IPS-20b (cell line): ENCODE measurements at regions not wholly inside any gene's neighbourhood (a gene's known extent, or its start where the extent isn't known, plus 50 kb on each side); places are given as distances from the start of the nearest gene placed in this dataset.

Experiments
- H3K27ac ChIP-seq: one replicate; pipeline ENCODE4 v1.5.1; 2013; ENCODE audit warnings: low read length
- H3K27me3 ChIP-seq: 2 replicates; pipeline ENCODE4 v1.6.1; 2013; ENCODE audit warnings: mild to moderate bottlenecking, low read length, inconsistent platforms; ENCODE audit not compliant: insufficient read depth
- H3K36me3 ChIP-seq: 2 replicates; pipeline ENCODE4 v1.6.1; 2013; ENCODE audit warnings: low read depth, mild to moderate bottlenecking, inconsistent platforms, low read length, moderate library complexity; ENCODE audit not compliant: insufficient read depth
- H3K4me1 ChIP-seq: 2 replicates; pipeline ENCODE4 v1.6.1; 2013; ENCODE audit warnings: mild to moderate bottlenecking, control low read depth, inconsistent platforms, low read length, moderate library complexity; ENCODE audit not compliant: insufficient read depth
- H3K4me3 ChIP-seq: 2 replicates; pipeline ENCODE4 v1.5.1; 2013; ENCODE audit warnings: mild to moderate bottlenecking, low read length, inconsistent platforms
- H3K9ac ChIP-seq: 2 replicates; pipeline ENCODE4 v1.6.1; 2013; ENCODE audit warnings: low read depth, mild to moderate bottlenecking, inconsistent platforms, low read length, moderate library complexity
- H3K9me3 ChIP-seq: 2 replicates; pipeline ENCODE4 v1.6.1; 2013; ENCODE audit warnings: mild to moderate bottlenecking, low read depth, low read length, inconsistent platforms; ENCODE audit not compliant: insufficient read depth

DNA sequence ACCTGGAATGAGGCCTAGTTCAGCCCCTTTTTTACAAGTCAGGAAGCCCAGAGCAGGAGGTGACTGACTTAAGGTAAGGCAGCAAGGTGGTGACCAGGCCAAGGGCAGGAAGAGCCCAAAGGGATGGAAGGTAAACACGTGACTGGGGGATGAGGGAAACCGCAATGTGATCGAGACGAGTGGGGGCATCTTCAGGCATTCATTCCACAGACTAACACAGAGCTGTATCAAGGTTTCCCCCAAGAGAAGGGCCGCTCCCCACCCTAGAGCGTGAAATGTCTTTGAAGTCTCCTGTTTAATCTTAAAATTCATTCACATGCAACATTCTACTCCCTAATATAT is 76.3 kb upstream of the PIM1 start:
- Histone ChIP-seq H3K27me3 (no peaks in the 10 kb centered on the region), H3K36me3 (no peaks in the 10 kb centered on the region), H3K9ac (no peak overlapping the region), H3K27ac (no peak overlapping the region), H3K9me3 (no peaks in the 10 kb centered on the region), H3K4me3 (no peak overlapping the region), H3K4me1 (peaks cover 9% of the 10 kb centered on the region; the same call in 1 of the 2 replicates)

- H3K27ac ChIP-seq = no peak overlapping the region
- no peaks in the 10 kb centered on the region for H3K9me3 ChIP-seq
- H3K36me3 ChIP-seq = no peaks in the 10 kb centered on the region
- no peaks in the 10 kb centered on the region for H3K27me3 ChIP-seq
- H3K4me1 ChIP-seq = peaks cover 9% of the 10 kb centered on the region; the same call in 1 of the 2 replicates
- H3K9ac ChIP-seq = no peak overlapping the region
- no peak overlapping the region for H3K4me3 ChIP-seq
These were observed 74.0 kb upstream of the PIM1 start for GRCh38 chr6:37095997-37096396.

DNA sequence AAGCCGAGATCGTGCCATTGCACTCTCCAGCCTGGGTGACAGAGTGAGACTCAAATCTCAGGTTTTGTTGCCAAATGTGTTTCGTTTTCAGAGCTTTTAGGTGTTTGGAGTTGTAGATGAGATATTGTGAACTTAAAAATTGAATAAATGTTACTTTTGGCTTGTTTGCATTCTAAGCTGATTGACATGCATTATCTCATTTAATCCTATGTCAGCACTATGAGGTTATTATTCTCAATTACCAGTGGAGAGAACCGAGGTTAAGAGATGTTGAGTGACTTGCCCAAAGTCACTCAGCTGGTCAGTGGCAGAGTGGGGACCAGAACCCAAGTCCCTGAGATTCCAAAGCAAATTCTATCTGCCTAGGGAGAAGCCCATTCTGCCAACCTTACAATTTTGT is 72.6 kb upstream of the PIM1 start:
- no peaks in the 10 kb centered on the region for H3K9me3 ChIP-seq
- H3K36me3 ChIP-seq = no peaks in the 10 kb centered on the region
- no peak overlapping the region for H3K27ac ChIP-seq
- H3K4me1 ChIP-seq = peaks cover 9% of the 10 kb centered on the region; the same call in 1 of the 2 replicates
- no peak overlapping the region for H3K4me3 ChIP-seq
- no peaks in the 10 kb centered on the region for H3K27me3 ChIP-seq
- no peak overlapping the region for H3K9ac ChIP-seq

DNA sequence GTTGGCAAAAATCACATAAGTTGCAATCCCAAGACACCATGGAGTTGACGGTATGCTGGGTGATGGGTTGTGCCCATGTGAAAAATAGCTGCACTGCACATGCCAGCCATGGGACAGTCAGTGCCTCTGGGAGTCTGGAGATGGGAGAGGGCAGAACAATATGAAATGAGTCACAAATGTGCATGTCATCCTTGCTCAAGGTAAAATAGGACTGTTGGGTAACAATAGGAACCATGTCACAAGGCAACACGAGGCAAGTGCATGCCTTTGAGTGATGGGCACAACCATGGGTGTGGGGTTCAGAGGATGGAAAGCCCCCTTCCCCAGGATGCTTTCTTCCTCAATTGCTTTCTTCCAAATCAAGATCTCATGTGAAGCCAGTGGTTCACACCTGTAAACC is 70.5 kb upstream of the PIM1 start:
- Histone ChIP-seq H3K9ac (no peak overlapping the region), H3K9me3 (no peaks in the 10 kb centered on the region), H3K27ac (no peak overlapping the region), H3K27me3 (no peaks in the 10 kb centered on the region), H3K36me3 (no peaks in the 10 kb centered on the region), H3K4me1 (peaks cover 15% of the 10 kb centered on the region), H3K4me3 (no peak overlapping the region)

DNA sequence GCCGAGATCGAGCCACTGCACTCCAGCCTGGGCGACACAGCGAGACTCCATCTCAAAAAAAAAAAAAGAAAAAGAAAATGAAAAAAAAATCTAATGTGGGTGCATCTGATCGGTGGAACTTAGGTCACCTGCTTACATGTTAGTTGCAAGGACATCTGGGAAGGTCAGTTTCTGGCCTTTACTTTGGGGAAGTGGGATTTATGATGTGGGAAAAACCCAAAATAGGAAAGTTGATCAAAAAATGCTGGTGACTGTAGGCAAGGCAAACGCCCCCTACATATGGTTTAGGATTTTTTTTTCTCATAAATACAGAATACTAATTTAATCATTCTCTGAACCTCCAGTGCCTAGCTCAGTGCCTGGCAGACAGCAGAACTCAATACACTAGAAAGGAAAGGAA is 69.2 kb upstream of the PIM1 start:
- Histone ChIP-seq H3K4me1 (peaks cover 26% of the 10 kb centered on the region), H3K27ac (no peak overlapping the region), H3K4me3 (no peak overlapping the region)

DNA sequence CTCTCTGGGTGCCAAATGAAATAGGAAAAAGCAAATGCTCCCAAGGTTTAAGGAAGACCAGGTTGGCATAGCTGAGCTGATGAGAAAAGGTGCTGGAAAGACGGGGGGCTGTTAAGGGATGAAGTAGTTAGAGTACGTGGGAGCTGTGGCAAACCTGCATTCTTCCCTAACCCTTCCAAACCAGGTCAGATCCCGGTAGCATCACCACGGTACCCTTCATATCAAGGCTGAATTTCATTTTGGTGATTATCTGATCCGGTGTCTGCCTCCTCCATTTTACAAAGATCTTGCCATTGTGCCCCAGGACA is 68.0 kb upstream of the PIM1 start:
- H3K4me3 ChIP-seq = peak overlapping the region; percentile 49
- peaks cover 28% of the 10 kb centered on the region for H3K4me1 ChIP-seq
- H3K9ac ChIP-seq = peak overlapping the region; percentile 73; the same call in 1 of the 2 replicates
- H3K36me3 ChIP-seq = no peaks in the 10 kb centered on the region
- H3K27me3 ChIP-seq = no peaks in the 10 kb centered on the region
- H3K27ac ChIP-seq = peak overlapping the region; percentile 1
- H3K9me3 ChIP-seq = no peaks in the 10 kb centered on the region

More for the DNA sequence above, 69.2 kb upstream of the PIM1 start:
- H3K27me3 ChIP-seq = no peaks in the 10 kb centered on the region
- no peaks in the 10 kb centered on the region for H3K9me3 ChIP-seq
- no peak overlapping the region for H3K9ac ChIP-seq
- H3K36me3 ChIP-seq = no peaks in the 10 kb centered on the region

GRCh38 chr6:37102299-37103168 is 67.4 kb upstream of the PIM1 start:
- Histone ChIP-seq H3K36me3 (no peaks in the 10 kb centered on the region), H3K4me3 (peak overlapping the region; percentile 49), H3K27ac (peak overlapping the region; percentile 1), H3K27me3 (no peaks in the 10 kb centered on the region), H3K9ac (peak overlapping the region; percentile 73; the same call in 1 of the 2 replicates), H3K4me1 (peaks cover 30% of the 10 kb centered on the region), H3K9me3 (no peaks in the 10 kb centered on the region)

GRCh38 chr6:37103169-37104039 is 66.5 kb upstream of the PIM1 start:
- peak overlapping the region; percentile 49 for H3K4me3 ChIP-seq
- H3K4me1 ChIP-seq = peaks cover 30% of the 10 kb centered on the region
- H3K27ac ChIP-seq = no peak overlapping the region
- H3K9me3 ChIP-seq = no peaks in the 10 kb centered on the region
- H3K27me3 ChIP-seq = no peaks in the 10 kb centered on the region
- no peaks in the 10 kb centered on the region for H3K36me3 ChIP-seq
- peak overlapping the region; percentile 73; the same call in 1 of the 2 replicates for H3K9ac ChIP-seq

DNA sequence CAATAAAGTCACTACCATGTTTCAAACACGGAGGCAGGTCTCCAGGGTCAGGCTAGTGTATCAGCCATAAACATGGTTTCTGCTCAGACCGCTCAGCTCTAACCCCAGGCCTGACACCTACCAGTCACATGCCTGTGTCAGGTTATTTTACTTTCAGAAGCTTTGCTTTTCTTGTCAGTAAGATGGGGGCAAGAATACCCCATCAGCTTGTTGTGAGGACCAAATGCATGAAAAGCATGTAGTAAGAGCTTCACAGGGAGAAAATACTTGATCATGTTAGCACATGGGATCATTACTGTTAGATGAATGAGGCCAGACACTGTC is 65.2 kb upstream of the PIM1 start:
- H3K27me3 ChIP-seq = no peaks in the 10 kb centered on the region
- no peaks in the 10 kb centered on the region for H3K9me3 ChIP-seq
- H3K27ac ChIP-seq = no peak overlapping the region
- H3K9ac ChIP-seq = no peak overlapping the region
- no peak overlapping the region for H3K4me3 ChIP-seq
- H3K4me1 ChIP-seq = peaks cover 30% of the 10 kb centered on the region
- H3K36me3 ChIP-seq = peaks cover 4% of the 10 kb centered on the region; the same call in 1 of the 2 replicates

DNA sequence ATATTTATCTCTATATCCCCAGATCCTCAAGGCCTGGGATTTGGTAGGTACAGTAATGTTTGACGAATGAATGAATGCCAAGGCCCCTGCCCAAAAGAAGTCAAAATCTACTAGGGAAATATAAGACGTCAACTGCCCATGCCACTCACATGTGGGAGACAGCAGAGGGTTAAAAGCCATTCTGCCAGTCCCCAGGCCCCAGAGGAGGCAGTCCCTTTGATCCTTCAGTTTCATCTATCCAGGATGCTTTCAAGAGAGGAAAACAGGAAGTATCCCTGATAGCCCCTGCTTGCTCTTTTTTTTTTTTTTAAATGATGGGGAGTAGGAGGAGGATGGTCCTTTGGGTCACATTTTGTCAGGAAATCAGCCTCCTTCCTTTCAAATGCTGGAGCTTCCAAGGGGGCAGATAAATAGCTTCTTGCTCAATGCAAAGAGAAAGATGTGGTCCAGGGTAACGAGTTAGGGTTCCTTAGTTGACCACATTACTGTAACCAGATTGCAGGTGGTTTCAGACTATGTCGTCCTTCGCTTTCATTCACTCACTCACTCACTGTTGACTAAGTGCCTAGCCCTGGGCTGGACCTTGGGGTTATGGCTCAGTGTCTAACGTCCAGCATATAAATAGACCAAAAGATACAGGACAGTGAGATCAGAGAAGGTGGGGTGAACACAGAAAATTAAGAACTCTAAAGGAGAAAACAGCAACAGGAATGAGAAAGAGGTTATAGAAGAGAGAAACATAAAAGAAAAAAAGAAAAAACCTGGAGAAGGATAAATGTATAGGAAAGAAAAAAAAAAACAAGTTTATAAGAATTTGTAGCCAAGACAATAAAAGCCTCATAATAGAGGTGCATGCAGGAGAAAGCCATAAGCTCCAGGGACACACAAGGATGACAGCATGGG is 64.6 kb upstream of the PIM1 start:
- H3K36me3 ChIP-seq = peaks cover 10% of the 10 kb centered on the region; the same call in 1 of the 2 replicates
- H3K9me3 ChIP-seq = no peaks in the 10 kb centered on the region
- no peak overlapping the region for H3K4me3 ChIP-seq
- peaks cover 30% of the 10 kb centered on the region for H3K4me1 ChIP-seq
- H3K27me3 ChIP-seq = no peaks in the 10 kb centered on the region
- H3K9ac ChIP-seq = no peak overlapping the region
- no peak overlapping the region for H3K27ac ChIP-seq

DNA sequence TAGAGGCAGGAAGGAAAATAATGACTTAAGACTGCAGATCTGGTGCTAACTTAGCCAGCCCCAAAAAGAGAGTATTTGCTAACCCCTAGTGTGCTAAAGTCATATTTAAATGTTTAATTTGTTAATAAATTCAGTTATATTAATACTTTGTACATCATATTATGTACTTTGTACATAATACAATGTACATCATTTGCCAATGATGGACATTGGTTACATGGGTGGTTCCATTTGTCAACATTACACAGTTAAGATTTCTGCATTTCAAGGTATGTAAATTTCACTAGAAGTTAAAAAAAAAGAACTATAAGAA is 63.9 kb upstream of the PIM1 start:
- Histone ChIP-seq H3K4me3 (no peak overlapping the region), H3K36me3 (peaks cover 16% of the 10 kb centered on the region; the same call in 1 of the 2 replicates), H3K9ac (no peak overlapping the region), H3K27me3 (no peaks in the 10 kb centered on the region), H3K9me3 (no peaks in the 10 kb centered on the region), H3K4me1 (peaks cover 30% of the 10 kb centered on the region), H3K27ac (no peak overlapping the region)
